NCI-H446 (cell line): ENCODE measurements at regions not wholly inside any gene's neighbourhood (a gene's known extent, or its start where the extent isn't known, plus 50 kb on each side); places are given as distances from the start of the nearest gene placed in this dataset.
"Not testable (repeated sequence)": the region's sequence is repeated elsewhere in the genome, so short reads cannot be mapped to it uniquely, and the experiment has no call there.

Source experiments
- DNase-seq, 2 experiments: peaks; one replicate each; lab custom pipeline; 2025; lab: John Stamatoyannopoulos, UW

GRCh38 chr18:39318462-39318861, 1752.9 kb upstream of the CELF4 start:
- no peak for DNase-seq

GRCh38 chr18:39318008-39318407, 1752.4 kb upstream of the CELF4 start:
- DNase-seq = no peak

- DNase-seq = no peak
These were observed 1749.0 kb upstream of the CELF4 start for GRCh38 chr18:39314595-39314994.

GRCh38 chr18:39313992-39314391, 1748.4 kb upstream of the CELF4 start:
- no peak for DNase-seq

GRCh38 chr18:39311111-39311712, 1745.6 kb upstream of the CELF4 start:
- no peak for DNase-seq

- not testable (repeated sequence) for DNase-seq
These were observed 1743.4 kb upstream of the CELF4 start for GRCh38 chr18:39308931-39309521.

- DNase-seq = no peak
These were observed 1740.2 kb upstream of the CELF4 start for GRCh38 chr18:39305766-39306165.

- DNase-seq = no peak
These were observed 1736.9 kb upstream of the CELF4 start for GRCh38 chr18:39302481-39302880.

- peak in 1 of 2 experiments; percentile 5 for DNase-seq
These were observed 1733.6 kb upstream of the CELF4 start for GRCh38 chr18:39299152-39299551.

- DNase-seq = no peak
These were observed 1731.6 kb upstream of the CELF4 start for GRCh38 chr18:39297225-39297624.

GRCh38 chr18:39296293-39296888, 1730.8 kb upstream of the CELF4 start:
- DNase-seq = no peak

GRCh38 chr18:39276764-39277163, 1711.2 kb upstream of the CELF4 start:
- DNase-seq = no peak

- DNase-seq = no peak
These were observed 1708.9 kb upstream of the CELF4 start for GRCh38 chr18:39274535-39274934.

- no peak for DNase-seq
These were observed 1706.6 kb upstream of the CELF4 start for GRCh38 chr18:39272230-39272629.

GRCh38 chr18:39271654-39272053, 1706.1 kb upstream of the CELF4 start:
- DNase-seq = no peak

- DNase-seq = no peak
These were observed 1695.0 kb upstream of the CELF4 start for GRCh38 chr18:39260565-39260964.

GRCh38 chr18:39259736-39260135, 1694.1 kb upstream of the CELF4 start:
- DNase-seq = no peak

GRCh38 chr18:39244242-39244641, 1678.6 kb upstream of the CELF4 start:
- no peak for DNase-seq

GRCh38 chr18:39241534-39241933, 1675.9 kb upstream of the CELF4 start:
- DNase-seq = no peak

- peak in 1 of 2 experiments; percentile 1 for DNase-seq
These were observed 1673.5 kb upstream of the CELF4 start for GRCh38 chr18:39238981-39239660.

GRCh38 chr18:39235118-39235719, 1669.6 kb upstream of the CELF4 start:
- DNase-seq = no peak

GRCh38 chr18:39232937-39233336, 1667.3 kb upstream of the CELF4 start:
- DNase-seq = no peak

- DNase-seq = no peak
These were observed 1666.9 kb upstream of the CELF4 start for GRCh38 chr18:39232490-39232889.
